Lower leg skin (tissue), 4 donors: ENCODE measurements at regions not wholly inside any gene's neighbourhood (a gene's known extent, or its start where the extent isn't known, plus 50 kb on each side); places are given as distances from the start of the nearest gene placed in this dataset.

Experiments
- DNase-seq, 2 donors: peaks; one replicate each; pipeline ENCODE4 v3.0.0-alpha.2; 2019; ENCODE audit warnings: low spot score in 2 of 2
- H3K4me3 ChIP-seq: fragments of 200-600 bp; sonication (generic); 2 replicates; pipeline ENCODE4 v1.5.1; 2017; ENCODE audit warnings: mild to moderate bottlenecking, low read depth; ENCODE audit not compliant: poor library complexity, severe bottlenecking
- CTCF ChIP-seq, 3 donors: fragments of 450-650 bp; IDR thresholded peaks; one replicate each; pipeline ENCODE4 v1.5.1; 2016; ENCODE audit warnings: antibody characterized with exemption in 3 of 3, mild to moderate bottlenecking in 3 of 3, moderate library complexity in 2 of 3
- POLR2A ChIP-seq, 2 donors: fragments of 450-650 bp; IDR thresholded peaks; one replicate each; pipeline ENCODE4 v1.6.1; 2016 to 2017; ENCODE audit warnings: antibody characterized with exemption in 2 of 2, mild to moderate bottlenecking in 1 of 2, moderate library complexity in 1 of 2
- WGBS, 2 donors: methylation state at CpG; one replicate each; pipeline ENCODE4 v1.1.5; 2018; 5-methylcytosine and 5-hydroxymethylcytosine counted together
- intact Hi-C: fragments of 100-400 bp; cut with DNase I; formaldehyde crosslinking; loops from one replicate; pipeline ENCODE4 v1.15.0; 2023; ENCODE audit warnings: low total_unique reads

- no peak for DNase-seq
- WGBS, 2 donors: 64 to 69% methylated on average over 8 of the region's 8 CpGs
- H3K4me3 ChIP-seq: no peak overlapping the region
- TF ChIP-seq POLR2A (IDR thresholded peaks at IDR 0.05) (no peak), CTCF (IDR thresholded peaks at IDR 0.05) (no peak)
- intact Hi-C loops: no loop called here
Observed at GRCh38 chr2:66733364-66733999, 298.6 kb downstream of the MEIS1 start.

GRCh38 chr2:66748939-66749338 is 314.0 kb downstream of the MEIS1 start:
- WGBS, 2 donors: 55 to 65% methylated on average over 3 of the region's 3 CpGs
- intact Hi-C loops: no loop called here
- TF ChIP-seq POLR2A (IDR thresholded peaks at IDR 0.05) (no peak), CTCF (IDR thresholded peaks at IDR 0.05) (no peak)

GRCh38 chr2:66749566-66749965 is 314.6 kb downstream of the MEIS1 start:
- 91 to 97% methylated on average over 1 of the region's 1 CpG for WGBS, 2 donors
- TF ChIP-seq CTCF (IDR thresholded peaks at IDR 0.05) (no peak), POLR2A (IDR thresholded peaks at IDR 0.05) (no peak)
- no peak for DNase-seq
- H3K4me3 ChIP-seq: no peak overlapping the region
- intact Hi-C loops: no loop called here

More at GRCh38 chr2:66748939-66749338, 314.0 kb downstream of the MEIS1 start:
- no peak for DNase-seq
- no peak overlapping the region for H3K4me3 ChIP-seq

GRCh38 chr2:66753257-66753656 is 318.3 kb downstream of the MEIS1 start:
- no peak for TF ChIP-seq CTCF (IDR thresholded peaks at IDR 0.05)
- no peak for TF ChIP-seq POLR2A (IDR thresholded peaks at IDR 0.05)
- 71 to 82% methylated on average over 1 of the region's 1 CpG for WGBS, 2 donors
- intact Hi-C loops: no loop called here
- H3K4me3 ChIP-seq: no peak overlapping the region
- DNase-seq: no peak

GRCh38 chr2:66753660-66754059 is 318.7 kb downstream of the MEIS1 start:
- no peak overlapping the region for H3K4me3 ChIP-seq
- intact Hi-C loops: no loop called here
- WGBS, 2 donors: 85 to 99% methylated on average over 3 of the region's 3 CpGs
- no peak for TF ChIP-seq POLR2A (IDR thresholded peaks at IDR 0.05)
- TF ChIP-seq CTCF (IDR thresholded peaks at IDR 0.05): no peak
- DNase-seq: no peak

- H3K4me3 ChIP-seq: no peak overlapping the region
- intact Hi-C loops: no loop called here
- TF ChIP-seq CTCF (IDR thresholded peaks at IDR 0.05): no peak
- no peak for DNase-seq
- 69 to 74% methylated on average over 1 of the region's 1 CpG for WGBS, 2 donors
Observed at GRCh38 chr2:66755974-66756373, 321.0 kb downstream of the MEIS1 start.
